GM23338 (cell line): ENCODE measurements at regions not wholly inside any gene's neighbourhood (a gene's known extent, or its start where the extent isn't known, plus 50 kb on each side); places are given as distances from the start of the nearest gene placed in this dataset.

Experiments used
- CREB1 ChIP-seq: fragments of 250-450 bp; sonication (Bioruptor Pico); IDR thresholded peaks from 2 replicates; pipeline ENCODE4 v1.5.0; 2020; ENCODE audit warnings: low read depth, mild to moderate bottlenecking, moderate library complexity
- CTCF ChIP-seq, 2 experiments: fragments of 200-600 bp in 1 of 2; sonication (generic) in 1 of 2; conservative IDR thresholded peaks; 2 replicates each; pipeline versions ENCODE4 v1.5.1 to v1.6.1; 2016 to 2017; ENCODE audit warnings: antibody characterized with exemption in 2 of 2, low read depth in 2 of 2, mild to moderate bottlenecking in 2 of 2, moderate library complexity in 1 of 2
- ETS1 ChIP-seq: IDR thresholded peaks from 2 replicates; pipeline ENCODE4 v1.6.1; 2016; ENCODE audit warnings: antibody characterized with exemption
- EZH2 ChIP-seq: fragments of 200-600 bp; sonication (generic); IDR thresholded peaks from one replicate; pipeline ENCODE4 v1.8.0; 2017; ENCODE audit warnings: antibody characterized with exemption, mild to moderate bottlenecking, low read depth; ENCODE audit not compliant: unreplicated experiment
- EZH2phosphoT487 ChIP-seq: fragments of 200-600 bp; sonication (generic); IDR thresholded peaks from one replicate; pipeline ENCODE4 v1.8.1; 2018; ENCODE audit warnings: antibody characterized with exemption; ENCODE audit not compliant: unreplicated experiment
- JUNB ChIP-seq: IDR thresholded peaks from one replicate; pipeline ENCODE4 v1.6.1; 2016; ENCODE audit warnings: antibody characterized with exemption; ENCODE audit not compliant: unreplicated experiment
- NANOG ChIP-seq: IDR thresholded peaks from 2 replicates; pipeline ENCODE4 v1.6.1; 2016; ENCODE audit warnings: antibody characterized with exemption, borderline replicate concordance
- POLR2AphosphoS5 ChIP-seq: IDR thresholded peaks from 2 replicates; pipeline ENCODE4 v1.6.1; 2016; ENCODE audit warnings: antibody characterized with exemption, low read depth
- REST ChIP-seq: IDR thresholded peaks from one replicate; pipeline ENCODE4 v1.6.1; 2018; ENCODE audit warnings: antibody characterized with exemption; ENCODE audit not compliant: unreplicated experiment
- STAT1 ChIP-seq: IDR thresholded peaks from one replicate; pipeline ENCODE4 v1.6.1; 2016; ENCODE audit warnings: antibody characterized with exemption; ENCODE audit not compliant: unreplicated experiment
- ZNF114 ChIP-seq: fragments of 250-450 bp; sonication (Bioruptor Pico); IDR thresholded peaks from 2 replicates; pipeline ENCODE4 v1.5.0; 2020; ENCODE audit warnings: mild to moderate bottlenecking, moderate library complexity
- ZNF331 ChIP-seq: fragments of 250-450 bp; sonication (Bioruptor Pico); IDR thresholded peaks from 2 replicates; pipeline ENCODE4 v1.5.0; 2020; ENCODE audit warnings: low read depth, mild to moderate bottlenecking, moderate library complexity
- ZNF462 ChIP-seq: fragments of 250-450 bp; sonication (Bioruptor Pico); IDR thresholded peaks from 2 replicates; pipeline ENCODE4 v1.5.0; 2020; ENCODE audit warnings: mild to moderate bottlenecking, moderate library complexity

- no peak for TF ChIP-seq EZH2phosphoT487
- TF ChIP-seq EZH2: no peak
- TF ChIP-seq CTCF (conservative IDR thresholded peaks at IDR 0.05; ENCODE audit: low read depth in 2 of 2): no peak
- TF ChIP-seq POLR2AphosphoS5: no peak
- TF ChIP-seq ZNF331 (CRISPR knock-in tag): no peak
- no peak for TF ChIP-seq REST
- TF ChIP-seq CREB1 (CRISPR knock-in tag): no peak
- no peak for TF ChIP-seq ETS1
- TF ChIP-seq JUNB: no peak
- TF ChIP-seq ZNF462 (CRISPR knock-in tag): no peak
- TF ChIP-seq ZNF114: no peak
- no peak for TF ChIP-seq STAT1
- no peak for TF ChIP-seq NANOG
Observed at GRCh38 chr15:39219608-39220007, 361.3 kb upstream of the THBS1 start.
